ENCODE measurements at regions not wholly inside any gene's neighbourhood (a gene's known extent, or its start where the extent isn't known, plus 50 kb on each side); places are given as distances from the start of the nearest gene placed in this dataset.

DNA sequence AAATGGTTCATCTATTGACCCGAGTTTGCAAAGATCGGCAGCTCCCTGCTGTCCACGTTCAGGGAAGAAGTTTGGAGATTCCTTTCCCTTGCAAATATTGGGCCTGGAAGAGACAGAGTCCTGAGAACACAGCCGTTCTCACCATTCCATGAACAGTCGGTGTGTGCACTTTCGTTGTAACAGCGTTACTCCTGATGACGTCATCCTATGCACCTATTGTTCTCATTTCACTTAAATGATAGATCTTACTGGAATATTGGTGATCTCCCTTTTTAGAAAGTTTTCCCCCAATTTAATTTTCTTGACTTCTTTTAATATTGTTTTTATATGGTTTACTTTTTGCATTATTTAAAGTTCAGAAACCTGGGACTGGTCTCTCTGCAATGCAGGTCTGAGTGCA, 320.7 kb upstream of the PFKP start:
- TF ChIP-seq CTCF (IDR thresholded peaks at IDR 0.05) (no peak), POLR2A (IDR thresholded peaks at IDR 0.05) (no peak), POLR2AphosphoS5 (IDR thresholded peaks at IDR 0.05) (no peak)

Measured in sigmoid colon (tissue), 4 donors.